ENCODE measurements at regions not wholly inside any gene's neighbourhood (a gene's known extent, or its start where the extent isn't known, plus 50 kb on each side); places are given as distances from the start of the nearest gene placed in this dataset.

DNA sequence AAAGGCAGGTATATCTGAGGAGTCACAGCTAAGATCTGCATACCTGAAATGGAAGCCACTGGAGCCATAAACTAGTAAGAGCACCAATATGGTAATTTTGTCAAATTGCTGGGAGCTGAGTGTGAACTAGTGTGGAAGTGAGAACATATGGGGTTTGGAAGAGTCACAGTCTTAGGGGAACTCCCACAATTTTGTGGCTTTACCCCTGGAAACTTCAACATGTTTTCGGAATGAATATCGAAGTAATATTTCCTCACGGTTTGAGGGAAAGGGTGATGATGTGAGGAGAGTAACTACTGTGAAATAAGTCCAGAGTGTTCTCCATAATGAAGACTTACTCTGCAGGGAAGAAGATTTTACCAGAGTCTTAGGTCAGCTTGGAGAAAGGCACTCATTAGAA lies 565.9 kb downstream of the RIT2 start:
- no peak for TF ChIP-seq CTCF (IDR thresholded peaks at IDR 0.05; ENCODE audit: low read depth, low read length, poor library complexity, severe bottlenecking)
- no peak for TF ChIP-seq EZH2phosphoT487 (IDR thresholded peaks at IDR 0.05; ENCODE audit: borderline replicate concordance, low read length)

All from DOHH2 (cell line).